ENCODE measurements at regions not wholly inside any gene's neighbourhood (a gene's known extent, or its start where the extent isn't known, plus 50 kb on each side); places are given as distances from the start of the nearest gene placed in this dataset.

DNA sequence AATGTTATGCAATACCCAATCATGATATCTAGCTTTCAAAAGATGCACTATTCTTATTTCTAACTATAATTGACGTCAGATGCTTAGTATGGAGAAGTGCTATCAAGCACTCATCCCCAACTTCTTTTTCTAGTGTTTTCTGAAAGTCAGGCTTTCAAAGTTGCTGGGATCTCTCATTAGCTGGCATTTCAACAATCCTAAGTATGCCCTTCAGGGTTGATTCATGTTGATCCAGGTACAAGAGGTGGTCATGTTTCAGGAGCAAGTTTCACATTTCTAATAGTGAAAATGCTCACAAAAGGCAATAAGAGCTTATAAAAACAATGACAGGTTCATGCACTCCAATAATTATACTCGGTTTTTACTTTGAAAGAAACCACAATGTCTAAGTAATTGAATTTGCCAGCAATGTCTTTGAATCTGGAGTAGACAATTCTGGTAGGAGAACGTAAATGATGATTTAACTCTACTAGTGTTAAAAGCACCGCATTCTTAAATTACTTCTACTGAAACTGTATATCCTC lies 193.7 kb upstream of the KHDRBS2 start:
- no peak for DNase-seq (ENCODE audit: low read depth)

- no peak for DNase-seq (ENCODE audit: low read depth)
Observed at GRCh38 chr6:62474793-62475192, 188.8 kb upstream of the KHDRBS2 start.

GRCh38 chr6:62466607-62467006 lies 180.6 kb upstream of the KHDRBS2 start:
- DNase-seq (ENCODE audit: low read depth) = no peak

GRCh38 chr6:62465206-62465605 lies 179.2 kb upstream of the KHDRBS2 start:
- no peak for DNase-seq (ENCODE audit: low read depth)

DNA sequence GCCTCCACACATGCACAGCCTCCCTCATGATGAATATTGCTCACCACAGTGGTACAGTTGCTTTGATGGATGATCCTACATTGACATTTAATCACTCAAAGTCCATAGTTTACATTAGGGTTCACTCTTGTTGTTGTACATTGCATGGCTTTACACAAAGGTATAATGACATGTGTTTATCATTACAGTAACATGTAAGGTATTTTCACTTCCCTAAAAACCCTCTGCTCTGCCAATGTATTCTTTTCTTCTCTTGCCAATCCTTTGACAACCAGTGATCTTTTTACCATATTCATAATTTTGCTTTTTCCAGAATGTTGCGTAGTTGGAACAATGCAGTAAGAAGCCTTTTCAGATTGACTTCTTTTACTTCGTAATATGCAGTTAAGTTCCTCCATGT lies 166.6 kb upstream of the KHDRBS2 start:
- DNase-seq (ENCODE audit: low read depth) = no peak

GRCh38 chr6:62446647-62447316 lies 160.8 kb upstream of the KHDRBS2 start:
- DNase-seq (ENCODE audit: low read depth) = no peak

DNA sequence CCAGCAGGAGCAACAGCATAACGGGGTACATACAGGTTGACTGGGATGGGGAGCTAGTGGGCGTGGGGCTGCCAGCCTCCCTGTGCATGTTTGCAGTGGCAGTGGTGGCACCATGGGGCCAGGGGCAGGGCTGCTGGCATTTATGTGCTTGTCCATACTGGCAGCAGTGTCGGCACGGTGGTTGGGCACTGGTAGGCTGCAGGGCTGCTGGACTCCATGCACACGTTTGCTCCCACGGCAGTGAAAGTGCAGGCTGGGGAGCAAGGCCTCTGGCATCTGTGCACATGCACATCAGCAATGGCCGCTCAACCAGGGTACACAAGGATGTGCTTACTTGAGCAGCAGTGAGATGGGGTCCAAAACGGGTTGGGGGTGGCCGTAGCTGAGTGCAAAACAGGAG lies 159.5 kb upstream of the KHDRBS2 start:
- no peak for DNase-seq (ENCODE audit: low read depth)

GRCh38 chr6:62441182-62441581 lies 155.2 kb upstream of the KHDRBS2 start:
- DNase-seq (ENCODE audit: low read depth) = no peak

DNA sequence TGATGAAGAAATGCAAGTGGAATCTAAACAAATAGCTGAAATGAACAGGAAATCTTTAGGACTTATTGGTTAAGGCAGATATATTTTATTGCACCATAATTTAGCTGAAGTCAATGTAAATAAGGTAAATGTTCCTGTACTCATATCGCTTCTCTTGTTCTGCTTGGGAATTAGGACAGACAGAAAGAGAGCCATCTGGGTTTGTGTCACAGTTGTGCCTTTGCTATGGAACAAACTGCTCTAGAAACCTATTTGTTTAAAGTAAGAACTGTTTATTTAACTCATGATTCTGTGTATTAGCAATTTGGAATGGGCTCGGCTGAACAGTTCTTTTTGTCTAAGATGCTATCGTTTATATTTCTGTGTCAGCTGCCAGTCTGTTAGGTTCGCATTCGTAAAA lies 143.8 kb upstream of the KHDRBS2 start:
- no peak for DNase-seq (ENCODE audit: low read depth)

GRCh38 chr6:62400521-62401259 lies 114.7 kb upstream of the KHDRBS2 start:
- DNase-seq (ENCODE audit: low read depth) = no peak

GRCh38 chr6:62393608-62394007 lies 107.6 kb upstream of the KHDRBS2 start:
- no peak for DNase-seq (ENCODE audit: low read depth)

GRCh38 chr6:62392291-62392690 lies 106.3 kb upstream of the KHDRBS2 start:
- DNase-seq (ENCODE audit: low read depth) = no peak

DNA sequence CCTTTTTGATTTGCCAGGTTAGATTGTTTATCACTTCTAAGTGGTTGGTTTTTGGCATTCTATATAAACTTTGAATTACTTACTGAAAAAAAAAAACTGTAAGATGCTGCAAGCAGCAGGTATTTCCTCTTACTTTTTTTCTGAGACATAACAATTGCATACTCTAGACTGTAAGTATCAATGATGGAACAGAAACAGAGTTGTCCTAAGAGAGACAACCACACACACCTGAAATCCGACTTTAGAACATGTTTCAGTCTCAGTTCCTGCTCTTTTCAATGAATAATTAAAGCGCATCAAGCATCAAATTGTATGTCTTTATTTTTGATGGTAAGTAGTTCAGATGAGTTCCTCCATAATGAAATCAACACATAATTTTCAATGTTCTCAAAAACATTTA lies 105.3 kb upstream of the KHDRBS2 start:
- DNase-seq (ENCODE audit: low read depth) = no peak

GRCh38 chr6:62390401-62390800 lies 104.4 kb upstream of the KHDRBS2 start:
- DNase-seq (ENCODE audit: low read depth) = no peak

DNA sequence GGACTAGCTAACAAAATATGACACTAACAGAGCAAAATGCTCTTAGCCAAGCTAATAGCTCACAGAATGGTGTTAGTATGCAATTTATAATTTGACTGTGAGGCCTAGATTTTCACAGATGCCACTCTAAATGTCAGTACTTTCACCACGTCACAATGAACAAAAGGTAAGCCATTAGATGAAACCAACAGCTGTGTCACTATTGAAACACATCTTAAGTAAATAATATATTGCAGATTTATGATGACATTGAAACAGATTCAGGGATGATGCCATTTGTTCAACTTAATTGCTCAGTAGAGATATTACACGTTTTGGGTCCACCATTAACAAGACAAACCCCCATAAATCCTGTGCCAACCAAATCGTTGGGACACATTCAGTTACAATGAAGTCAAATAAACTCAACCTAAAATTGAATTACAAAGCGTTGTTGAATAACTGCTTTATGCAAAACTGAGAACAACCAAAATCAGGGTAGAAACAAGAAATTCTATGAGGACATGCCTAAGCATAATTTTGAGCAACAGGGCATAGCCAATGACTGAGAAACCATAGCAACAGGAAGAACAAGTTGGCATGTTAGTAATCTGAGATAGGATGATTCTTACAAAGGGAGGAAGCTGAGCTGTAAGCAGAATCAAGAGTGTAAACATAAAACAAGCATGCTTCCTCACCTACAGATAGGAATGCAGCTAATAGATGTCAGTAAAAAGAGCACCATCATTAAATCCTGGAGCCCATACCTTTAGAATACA lies 85.6 kb upstream of the KHDRBS2 start:
- no peak for DNase-seq (ENCODE audit: low read depth)

- DNase-seq (ENCODE audit: low read depth) = no peak
Observed at GRCh38 chr6:62367601-62368000, 81.6 kb upstream of the KHDRBS2 start.

DNA sequence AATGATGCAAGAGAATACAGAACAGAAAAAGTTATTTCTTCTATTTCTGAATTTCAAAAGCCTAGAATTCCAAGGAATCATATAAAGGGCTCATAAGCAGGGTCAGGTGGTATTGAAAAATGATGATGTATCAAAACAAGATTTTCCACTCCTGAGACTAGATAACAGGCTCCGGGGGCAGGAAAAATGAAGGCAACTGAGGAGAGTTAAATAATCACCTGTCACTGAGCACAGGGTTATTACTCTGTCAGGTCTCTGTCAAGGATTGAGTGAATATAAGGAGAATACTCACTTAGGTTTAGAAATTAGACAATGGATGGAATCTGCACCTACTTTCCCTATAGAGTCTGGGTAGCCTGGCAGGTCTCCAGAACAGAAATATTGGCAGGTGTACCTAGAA lies 76.1 kb upstream of the KHDRBS2 start:
- no peak for DNase-seq (ENCODE audit: low read depth)

DNA sequence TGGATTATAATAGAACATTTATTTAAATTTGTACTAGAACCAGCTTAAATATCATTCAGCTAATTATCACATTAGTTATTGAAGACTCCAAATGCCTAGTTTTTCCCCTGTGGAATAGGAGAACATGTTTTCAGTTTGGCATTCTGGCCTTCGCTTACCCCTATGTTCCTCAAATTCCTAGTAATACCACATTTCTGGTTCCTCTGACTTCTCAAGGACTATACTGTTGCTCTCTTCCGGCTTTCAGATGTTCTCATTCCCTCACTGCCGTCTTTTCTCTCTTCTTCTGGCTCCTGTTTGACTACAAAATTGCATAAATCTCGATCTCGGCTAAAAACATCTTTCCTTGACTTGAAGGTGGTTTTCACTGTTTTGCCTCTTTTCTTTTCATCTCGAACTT lies 71.8 kb upstream of the KHDRBS2 start:
- no peak for DNase-seq (ENCODE audit: low read depth)

- no peak for DNase-seq (ENCODE audit: low read depth)
Observed at GRCh38 chr6:62354261-62354660, 68.2 kb upstream of the KHDRBS2 start.

- no peak for DNase-seq (ENCODE audit: low read depth)
Observed at GRCh38 chr6:62345962-62346689, 60.1 kb upstream of the KHDRBS2 start.

GRCh38 chr6:62345446-62345845 lies 59.4 kb upstream of the KHDRBS2 start:
- no peak for DNase-seq (ENCODE audit: low read depth)

Measured in myocyte (in vitro differentiated cells).